ENCODE measurements at regions not wholly inside any gene's neighbourhood (a gene's known extent, or its start where the extent isn't known, plus 50 kb on each side); places are given as distances from the start of the nearest gene placed in this dataset.

DNA sequence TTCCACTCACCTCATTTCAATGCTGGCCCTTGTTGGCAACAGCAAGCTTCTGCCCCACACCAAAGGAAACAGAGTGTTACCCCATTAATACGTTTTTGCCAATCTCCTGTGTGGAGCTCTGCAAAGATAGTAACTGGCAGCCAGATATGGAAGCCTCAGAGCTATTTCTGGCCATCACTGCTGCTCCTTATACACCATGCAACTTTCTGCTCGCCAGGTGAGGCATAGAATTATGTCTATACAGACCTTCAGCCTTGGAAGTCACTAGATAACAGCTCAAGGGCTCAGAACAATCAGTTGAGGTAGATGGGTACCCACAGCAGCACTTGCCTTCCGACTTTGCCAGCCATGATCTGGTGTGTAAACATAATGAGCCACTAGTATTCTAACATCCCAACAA lies 214.8 kb upstream of the ALG10B start:
- TF ChIP-seq, protein P1, sequence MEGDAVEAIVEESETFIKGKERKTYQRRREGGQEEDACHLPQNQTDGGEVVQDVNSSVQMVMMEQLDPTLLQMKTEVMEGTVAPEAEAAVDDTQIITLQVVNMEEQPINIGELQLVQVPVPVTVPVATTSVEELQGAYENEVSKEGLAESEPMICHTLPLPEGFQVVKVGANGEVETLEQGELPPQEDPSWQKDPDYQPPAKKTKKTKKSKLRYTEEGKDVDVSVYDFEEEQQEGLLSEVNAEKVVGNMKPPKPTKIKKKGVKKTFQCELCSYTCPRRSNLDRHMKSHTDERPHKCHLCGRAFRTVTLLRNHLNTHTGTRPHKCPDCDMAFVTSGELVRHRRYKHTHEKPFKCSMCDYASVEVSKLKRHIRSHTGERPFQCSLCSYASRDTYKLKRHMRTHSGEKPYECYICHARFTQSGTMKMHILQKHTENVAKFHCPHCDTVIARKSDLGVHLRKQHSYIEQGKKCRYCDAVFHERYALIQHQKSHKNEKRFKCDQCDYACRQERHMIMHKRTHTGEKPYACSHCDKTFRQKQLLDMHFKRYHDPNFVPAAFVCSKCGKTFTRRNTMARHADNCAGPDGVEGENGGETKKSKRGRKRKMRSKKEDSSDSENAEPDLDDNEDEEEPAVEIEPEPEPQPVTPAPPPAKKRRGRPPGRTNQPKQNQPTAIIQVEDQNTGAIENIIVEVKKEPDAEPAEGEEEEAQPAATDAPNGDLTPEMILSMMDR (IDR thresholded peaks at IDR 0.05; ENCODE audit: control insufficient read depth, insufficient read depth, low read depth, low read length, missing control alignments): no peak
- DNase-seq (ENCODE audit: low read depth): no peak
- H3K4me3 ChIP-seq (ENCODE audit: control insufficient read depth, low read depth, low read length): no peak overlapping the region

DNA sequence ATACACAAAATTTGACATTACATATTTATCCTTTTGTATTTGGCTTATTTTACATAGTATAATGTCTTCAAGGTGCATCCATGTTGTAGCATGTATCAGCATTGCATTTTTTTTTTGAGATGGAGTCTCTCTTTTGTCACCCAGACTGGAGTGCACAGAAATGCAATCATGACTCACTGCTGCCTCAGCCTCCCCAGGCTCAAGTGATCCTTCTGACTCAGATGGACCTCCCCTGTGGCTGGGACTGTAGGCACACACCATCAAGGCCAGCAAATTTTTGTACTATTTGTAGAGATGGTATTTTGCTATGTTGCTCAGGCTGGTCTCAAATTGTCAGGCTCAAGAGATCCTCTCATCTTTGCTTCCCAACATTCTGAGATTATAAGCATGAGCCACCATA lies 214.4 kb upstream of the ALG10B start:
- H3K4me3 ChIP-seq (ENCODE audit: control insufficient read depth, low read depth, low read length): no peak overlapping the region
- TF ChIP-seq, protein P1 (IDR thresholded peaks at IDR 0.05; ENCODE audit: control insufficient read depth, insufficient read depth, low read depth, low read length, missing control alignments): no peak
- DNase-seq (ENCODE audit: low read depth): no peak

DNA sequence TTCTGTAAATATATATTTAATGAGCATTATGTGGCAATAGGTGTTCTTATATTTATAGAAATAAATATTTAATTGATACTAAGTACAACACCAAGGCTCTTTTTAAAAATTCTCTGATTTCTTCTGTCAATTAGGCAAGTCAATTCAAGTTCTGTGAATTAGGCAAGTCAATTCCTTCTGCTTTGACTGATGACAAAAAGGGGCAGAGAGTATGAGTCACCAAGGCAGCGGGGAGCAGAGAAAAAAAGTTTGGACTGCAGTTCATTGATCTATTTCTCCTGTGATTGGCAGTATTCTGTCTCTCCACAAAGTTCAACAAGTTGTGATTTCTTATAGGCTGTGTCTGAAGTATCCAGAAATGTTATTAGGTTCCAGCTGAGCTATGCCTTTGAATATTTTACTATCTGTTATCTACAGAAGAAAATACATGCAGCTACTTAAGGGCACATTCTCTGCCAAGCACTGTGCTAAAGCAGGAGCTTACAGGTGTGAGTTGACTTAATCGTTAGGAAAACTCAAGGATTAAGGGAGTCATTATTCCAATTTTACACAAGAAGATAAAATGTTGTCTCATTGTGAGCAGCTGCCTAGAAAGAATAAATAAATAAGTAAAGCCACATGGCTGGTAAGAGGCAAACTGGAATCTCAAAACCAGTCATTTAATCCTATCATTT lies 206.4 kb upstream of the ALG10B start:
- DNase-seq (ENCODE audit: low read depth): no peak
- TF ChIP-seq, protein P1 (IDR thresholded peaks at IDR 0.05; ENCODE audit: control insufficient read depth, insufficient read depth, low read depth, low read length, missing control alignments): no peak
- no peak overlapping the region for H3K4me3 ChIP-seq (ENCODE audit: control insufficient read depth, low read depth, low read length)

DNA sequence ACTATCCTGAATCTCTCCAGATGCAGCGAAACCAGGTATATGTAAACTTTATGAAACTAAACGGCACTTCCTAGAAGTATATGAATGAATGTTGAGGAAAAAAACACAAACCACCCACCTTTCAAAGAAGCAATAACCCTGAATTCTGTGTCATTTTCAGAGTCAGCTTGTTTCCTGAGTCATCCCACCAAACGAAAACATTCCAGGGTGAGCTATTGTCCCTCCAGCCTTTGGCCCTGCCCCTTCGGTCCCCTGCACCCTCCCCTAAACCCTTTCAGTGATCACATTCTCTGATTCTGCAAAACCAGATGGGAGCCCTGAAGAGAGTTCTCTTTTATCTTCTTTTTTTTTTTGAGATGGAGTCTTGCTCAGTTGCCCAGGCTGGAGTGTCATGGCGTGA lies 202.6 kb upstream of the ALG10B start:
- H3K4me3 ChIP-seq (ENCODE audit: control insufficient read depth, low read depth, low read length): no peak overlapping the region
- TF ChIP-seq, protein P1 (IDR thresholded peaks at IDR 0.05; ENCODE audit: control insufficient read depth, insufficient read depth, low read depth, low read length, missing control alignments): no peak
- DNase-seq (ENCODE audit: low read depth): no peak

DNA sequence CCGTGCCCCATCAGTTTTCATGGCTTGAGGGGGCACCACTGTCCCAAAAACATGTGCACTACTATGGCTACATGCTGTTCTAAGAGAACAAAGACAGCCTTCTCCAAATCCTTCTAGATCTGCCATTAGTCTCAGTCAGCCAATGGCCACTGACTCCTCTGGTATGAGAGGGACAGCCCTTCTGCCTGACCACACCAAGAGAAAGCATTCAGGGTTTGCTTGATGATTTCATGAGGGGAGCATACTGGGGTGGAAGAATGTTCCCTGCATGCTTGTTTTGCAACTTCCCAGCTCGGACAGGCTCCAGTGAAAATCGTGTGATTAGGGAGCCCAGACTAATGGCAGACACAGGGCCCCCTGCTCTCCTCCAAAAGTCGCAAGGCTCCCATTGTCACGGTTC lies 199.6 kb upstream of the ALG10B start:
- no peak for DNase-seq (ENCODE audit: low read depth)
- no peak overlapping the region for H3K4me3 ChIP-seq (ENCODE audit: control insufficient read depth, low read depth, low read length)
- TF ChIP-seq, protein P1 (IDR thresholded peaks at IDR 0.05; ENCODE audit: control insufficient read depth, insufficient read depth, low read depth, low read length, missing control alignments): no peak

DNA sequence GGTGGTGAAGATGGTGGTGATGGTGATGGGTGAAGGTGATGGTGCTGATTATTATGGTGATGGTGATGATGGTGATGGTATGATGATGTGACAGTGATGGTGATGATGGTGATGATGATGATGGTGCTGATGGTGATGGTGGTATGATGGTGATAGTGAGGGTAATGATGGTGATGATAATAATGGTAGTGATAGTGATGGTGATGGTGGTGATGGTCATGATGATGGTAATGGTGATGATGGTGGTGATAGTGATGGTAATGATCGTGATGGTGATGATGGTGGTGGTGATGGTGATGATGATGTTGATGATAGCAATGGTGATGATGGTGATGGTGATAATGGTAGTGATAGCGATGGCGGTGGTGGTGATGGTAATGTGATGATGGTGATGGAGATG lies 197.9 kb upstream of the ALG10B start:
- no peak overlapping the region for H3K4me3 ChIP-seq (ENCODE audit: control insufficient read depth, low read depth, low read length)
- TF ChIP-seq, protein P1 (IDR thresholded peaks at IDR 0.05; ENCODE audit: control insufficient read depth, insufficient read depth, low read depth, low read length, missing control alignments): no peak
- DNase-seq (ENCODE audit: low read depth): no peak
